Head of caudate nucleus (tissue), 42 donors: ENCODE measurements at regions not wholly inside any gene's neighbourhood (a gene's known extent, or its start where the extent isn't known, plus 50 kb on each side); places are given as distances from the start of the nearest gene placed in this dataset.

Source experiments
- DNase-seq, 42 donors: peaks; one replicate each; pipeline versions ENCODE4 v3.0.0 to v3.0.0-alpha.2; 2020 to 2021; ENCODE audit warnings: mixed read lengths in 7 of 42
- intact Hi-C: fragments of 100-400 bp; cut with DNase I; formaldehyde crosslinking; loops from one replicate; pipeline ENCODE4 v1.15.0; 2022

DNA sequence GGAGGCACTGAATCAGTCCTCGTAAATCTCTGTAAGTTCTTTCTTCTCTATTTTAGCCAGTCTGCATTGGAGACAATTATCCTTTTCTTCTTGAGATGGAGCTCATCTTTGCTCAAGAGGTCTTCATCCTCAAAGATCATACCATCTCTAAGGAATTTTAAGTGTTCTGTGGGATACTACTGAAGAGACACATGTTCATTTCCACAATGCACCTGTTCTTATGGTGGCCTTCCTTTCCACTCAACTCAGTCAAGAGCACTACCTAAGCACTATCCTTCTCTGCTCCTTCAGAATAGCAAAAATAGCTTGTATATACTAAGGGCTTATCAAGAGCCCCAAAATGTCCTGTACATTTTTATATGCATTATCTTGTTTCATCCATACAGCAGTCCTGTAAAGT is 214.0 kb downstream of the KLF5 start:
- no peak for DNase-seq
- intact Hi-C loops = no loop called here

DNA sequence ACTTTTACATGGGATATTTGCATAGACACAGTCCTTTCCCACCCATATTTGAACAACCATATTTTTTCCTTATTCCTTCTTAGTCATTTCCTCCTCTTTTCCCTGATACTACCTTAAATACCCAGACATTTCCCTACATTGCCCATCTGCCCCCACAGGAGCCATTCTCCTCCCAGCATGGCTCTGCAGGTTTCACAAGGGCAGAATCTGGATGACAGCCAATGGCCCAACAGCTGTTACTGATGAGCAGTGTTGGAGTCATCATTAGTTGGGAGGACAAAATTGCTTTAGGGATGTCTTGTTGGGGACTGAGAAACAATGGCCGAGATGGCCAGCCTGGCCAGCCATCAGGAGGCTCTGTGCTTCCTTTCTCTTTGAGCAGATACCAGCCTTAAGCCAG is 209.5 kb downstream of the KLF5 start:
- no peak for DNase-seq
- intact Hi-C loops = no loop called here

DNA sequence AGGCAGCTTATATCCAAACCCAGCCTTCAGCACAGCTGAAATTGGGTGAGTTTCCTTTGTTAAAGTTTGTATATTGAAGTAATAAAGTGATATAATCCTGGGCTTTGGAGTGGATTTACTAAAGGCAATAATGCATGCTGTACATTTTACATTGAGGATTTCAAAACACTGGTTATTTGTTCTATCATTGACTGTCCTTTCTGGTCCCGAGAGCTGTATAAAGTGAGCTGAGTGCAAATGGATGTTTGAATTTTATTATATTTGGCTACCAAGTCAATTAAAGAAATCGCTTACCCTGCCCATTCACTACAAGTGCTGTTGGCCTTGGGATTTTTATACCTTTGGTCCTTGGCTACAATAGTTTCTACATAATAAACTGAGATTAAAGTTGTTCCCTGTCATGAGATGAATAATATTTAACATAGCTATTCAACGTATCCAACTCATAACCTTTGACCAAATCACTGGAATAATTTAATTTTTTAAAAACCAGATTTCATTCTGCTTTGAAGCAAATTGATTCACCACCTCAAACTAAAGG is 207.9 kb downstream of the KLF5 start:
- no peak for DNase-seq
- intact Hi-C loops = no loop called here

DNA sequence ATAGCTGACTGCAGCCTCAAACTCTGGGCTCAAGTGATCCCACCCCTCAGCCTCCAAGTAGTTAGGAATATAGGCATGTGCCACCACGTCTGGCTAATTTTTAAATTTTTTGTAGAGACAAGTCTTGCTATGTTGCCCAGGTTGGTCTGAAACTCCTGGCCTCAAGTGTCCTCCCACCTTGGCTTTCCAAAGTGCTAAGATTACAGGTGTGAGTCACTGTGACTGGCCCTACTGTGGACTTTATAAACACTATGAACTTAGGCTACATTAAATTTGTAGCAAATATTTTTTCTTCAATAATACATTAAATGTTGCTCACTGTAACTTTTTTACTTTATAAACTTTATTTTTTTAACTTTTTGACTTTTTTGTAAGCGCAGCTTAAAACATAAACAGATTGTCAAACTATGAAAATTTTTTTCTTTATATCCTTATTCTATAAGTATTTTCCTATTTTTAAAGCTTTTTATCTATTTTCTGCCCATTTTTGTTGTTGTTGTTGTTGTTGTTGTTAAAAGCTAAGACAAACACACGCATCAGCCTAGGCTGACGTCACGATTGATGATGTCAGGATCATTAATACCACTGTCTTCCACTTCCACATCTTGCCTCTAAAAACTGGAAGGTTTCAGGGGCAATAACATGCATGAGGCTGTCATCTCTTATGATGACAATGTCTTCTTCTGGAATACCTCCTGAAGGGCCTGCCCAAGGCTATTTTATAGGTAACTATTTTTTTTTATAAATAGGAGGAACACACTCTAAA is 204.2 kb downstream of the KLF5 start:
- intact Hi-C loops = no loop called here
- DNase-seq = no peak

DNA sequence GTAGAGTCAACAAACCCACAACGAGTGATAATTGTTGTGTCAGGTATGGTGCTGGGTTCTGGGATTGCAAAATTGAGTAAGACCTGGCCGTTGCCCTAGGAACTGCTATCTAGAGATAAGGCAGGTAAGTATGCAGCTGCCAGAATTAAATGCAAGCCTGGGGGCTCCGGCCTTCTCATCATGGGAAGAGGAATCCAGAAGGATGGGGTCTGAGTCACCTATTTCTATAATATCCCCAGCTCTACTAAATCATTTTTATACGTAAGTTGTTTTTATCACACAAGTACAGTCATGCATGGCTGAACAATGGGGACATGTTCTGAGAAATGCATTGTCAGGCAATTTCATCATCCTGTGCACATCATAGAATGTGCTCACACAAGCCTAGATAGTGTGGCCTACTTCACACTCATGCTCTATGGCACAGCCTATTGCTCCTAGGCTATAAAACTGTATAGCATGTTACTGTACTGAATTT is 203.0 kb downstream of the KLF5 start:
- no peak for DNase-seq
- intact Hi-C loops = no loop called here

DNA sequence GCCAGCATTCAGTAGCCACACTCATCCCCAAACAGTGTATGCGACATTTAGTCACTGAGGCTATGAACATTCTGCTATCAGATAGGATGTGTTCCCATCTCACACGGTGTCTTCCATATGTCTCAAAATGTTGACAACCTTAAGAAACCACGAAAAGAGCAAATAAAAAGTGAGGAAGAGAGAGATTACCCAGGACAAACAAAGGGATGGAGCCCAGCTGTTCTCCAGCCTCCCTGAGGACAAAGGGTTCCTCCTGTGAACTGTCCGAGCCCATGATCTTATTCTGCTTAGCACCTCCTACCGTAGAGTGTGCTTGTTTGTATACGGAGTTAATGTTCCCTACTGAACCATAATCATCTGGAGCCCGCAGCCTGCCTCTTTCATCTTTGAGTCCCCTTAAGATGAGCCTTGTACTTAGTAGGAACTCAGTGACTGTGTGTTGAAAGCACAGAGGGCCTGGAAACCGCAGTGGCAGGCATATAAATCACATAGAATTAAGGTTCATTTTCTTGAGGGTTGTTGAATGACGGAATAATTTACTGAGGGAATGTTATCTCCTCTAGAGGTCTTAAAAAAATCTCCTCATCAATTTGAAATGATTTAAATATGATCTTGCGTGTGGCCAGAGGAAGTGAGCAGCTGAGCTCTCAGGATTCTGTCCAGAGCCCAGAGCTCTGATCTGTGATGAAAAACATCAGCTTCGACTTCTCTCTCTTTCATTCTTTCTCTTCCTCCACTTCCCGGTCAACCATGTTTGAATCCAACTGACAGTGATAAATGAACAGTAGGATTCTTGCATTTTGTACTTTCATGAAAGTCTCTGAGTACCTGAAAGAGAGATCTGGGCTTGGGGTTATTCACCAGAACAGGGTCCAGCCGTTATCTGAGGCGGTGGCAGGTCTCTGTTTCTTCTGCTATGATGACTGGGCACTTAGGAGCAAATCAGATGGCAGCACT is 200.5 kb downstream of the KLF5 start:
- no peak for DNase-seq
- intact Hi-C loops = no loop called here

DNA sequence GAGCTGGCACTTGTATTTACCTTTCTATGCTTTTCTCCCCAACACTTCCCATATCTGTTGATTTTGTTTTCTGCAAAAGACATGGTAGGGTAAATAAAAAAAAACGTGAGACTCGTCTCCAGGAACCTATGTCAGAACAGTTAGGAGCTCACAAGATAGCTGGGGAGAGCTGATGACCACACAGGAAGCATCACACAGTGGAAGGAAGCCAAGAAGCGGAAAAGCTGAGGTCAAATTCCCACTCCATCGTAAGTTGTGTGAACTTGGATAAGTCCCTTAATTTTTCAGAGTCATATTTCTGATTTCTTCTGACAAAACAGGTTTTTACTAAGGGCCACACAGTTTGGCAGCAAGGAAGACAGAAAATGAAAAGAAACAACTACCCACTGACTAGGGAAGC is 199.6 kb downstream of the KLF5 start:
- no peak for DNase-seq
- intact Hi-C loops = no loop called here

DNA sequence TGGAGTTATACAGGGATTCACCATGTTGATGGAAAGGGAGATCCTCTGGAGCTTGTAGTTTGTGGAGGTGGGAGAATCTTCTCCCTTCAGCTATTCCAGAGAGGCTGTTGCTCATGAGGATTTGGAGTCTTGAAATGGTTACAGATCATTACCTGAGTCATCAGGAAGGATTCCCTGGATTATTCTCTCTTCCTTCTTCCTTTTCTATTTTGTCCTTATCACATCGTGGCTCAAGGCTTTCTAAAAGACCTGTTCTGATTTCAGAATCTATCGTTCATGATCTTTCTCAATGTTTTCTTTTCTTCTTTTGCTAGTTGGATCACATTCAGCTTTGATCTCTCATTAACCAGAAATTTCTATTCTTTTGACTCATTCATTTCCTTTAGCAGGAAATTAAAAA is 196.0 kb downstream of the KLF5 start:
- no peak for DNase-seq

DNA sequence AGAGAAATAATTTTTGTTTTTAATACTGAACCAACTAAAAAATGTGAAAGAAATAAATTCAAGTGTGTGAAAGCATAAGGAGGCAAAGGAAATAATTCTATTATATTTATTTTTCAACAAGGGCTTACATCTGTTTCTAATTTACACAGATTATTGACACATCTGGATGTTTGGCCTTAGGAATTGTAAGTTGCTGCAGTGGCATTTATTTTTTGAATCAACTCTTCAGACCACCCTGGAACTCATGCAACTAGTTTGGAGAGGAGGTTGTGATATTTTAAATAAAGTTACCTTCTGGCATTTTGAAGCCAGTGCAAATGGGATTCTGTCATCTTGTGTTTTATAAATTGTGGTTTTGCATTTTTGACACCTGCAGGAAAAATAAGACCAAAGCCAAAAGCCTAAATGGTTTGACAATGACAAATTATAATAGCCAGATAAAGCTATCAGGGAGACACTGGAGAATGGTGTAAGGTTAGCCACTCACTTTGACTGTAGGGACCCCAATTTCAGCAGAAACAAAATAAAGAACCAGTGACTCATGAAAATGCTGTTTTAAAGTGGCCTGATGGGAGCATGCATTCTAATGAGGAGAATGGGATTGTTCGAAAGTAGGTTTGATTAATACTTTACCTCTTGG is 192.9 kb downstream of the KLF5 start:
- no peak for DNase-seq

More for the DNA sequence above, 196.0 kb downstream of the KLF5 start:
- intact Hi-C loops = no loop called here

DNA sequence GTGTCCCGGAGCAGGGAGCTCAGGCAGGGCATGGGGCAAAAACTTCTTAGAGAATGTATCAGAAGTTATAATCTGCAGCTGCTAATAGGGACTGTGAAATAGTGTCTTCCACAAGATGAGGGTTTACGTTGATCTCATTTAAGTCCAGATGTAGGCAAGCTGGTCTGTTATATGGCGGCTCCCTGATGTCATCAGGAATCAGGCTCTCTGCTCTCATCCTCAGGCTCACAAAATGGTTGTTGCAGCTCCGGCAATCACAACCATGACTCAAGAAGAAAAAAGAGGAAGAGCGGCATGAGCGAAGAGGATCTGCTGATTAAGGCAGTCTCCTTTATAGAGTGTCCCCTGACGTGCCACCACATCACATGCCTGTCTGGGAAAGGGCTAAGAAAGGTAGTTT is 191.3 kb downstream of the KLF5 start:
- intact Hi-C loops = no loop called here

More for the DNA sequence above, 192.9 kb downstream of the KLF5 start:
- intact Hi-C loops = no loop called here

DNA sequence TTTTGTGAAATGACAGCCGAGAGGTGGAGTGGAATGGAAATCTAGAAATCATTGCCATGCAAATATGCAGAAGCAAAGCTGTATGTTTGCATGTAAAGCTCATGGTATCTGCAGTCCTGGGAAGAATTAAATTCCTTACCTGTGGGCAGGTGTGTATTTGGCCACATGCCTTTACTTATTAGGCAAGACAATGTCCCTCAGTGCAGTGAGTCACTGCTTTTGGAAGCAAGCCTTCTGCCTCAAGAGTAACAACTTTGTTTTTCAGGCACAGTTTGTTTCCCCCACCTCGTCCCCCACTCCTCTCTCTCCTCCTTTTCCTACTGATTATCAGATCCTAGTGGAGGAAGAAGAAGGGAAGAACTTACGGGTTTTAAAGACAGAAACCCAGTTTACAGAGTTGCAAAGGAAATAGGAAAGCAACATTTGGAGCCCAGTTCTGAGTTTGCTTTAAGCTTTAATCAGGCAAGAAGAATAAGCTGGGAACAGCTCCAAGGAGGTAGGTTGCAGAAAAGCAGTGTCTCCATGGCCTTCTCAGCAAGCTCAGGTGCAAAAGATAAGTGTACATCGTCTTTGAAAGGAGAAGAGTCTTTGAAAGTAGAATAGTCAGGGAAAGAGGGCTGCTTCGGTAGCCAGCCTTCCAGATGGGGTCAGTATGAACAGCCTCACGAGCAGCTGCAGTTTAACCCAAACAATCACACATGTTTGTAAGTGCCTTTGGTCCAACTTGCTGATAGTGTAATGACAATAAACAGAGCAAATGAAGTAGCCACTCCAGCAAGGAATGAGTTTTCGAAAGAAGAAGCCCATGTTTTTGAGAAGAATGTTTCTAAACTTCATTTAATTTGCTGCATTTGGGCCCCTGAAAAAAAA is 190.1 kb downstream of the KLF5 start:
- intact Hi-C loops = no loop called here
- DNase-seq = no peak

More for the DNA sequence above, 191.3 kb downstream of the KLF5 start:
- no peak for DNase-seq

DNA sequence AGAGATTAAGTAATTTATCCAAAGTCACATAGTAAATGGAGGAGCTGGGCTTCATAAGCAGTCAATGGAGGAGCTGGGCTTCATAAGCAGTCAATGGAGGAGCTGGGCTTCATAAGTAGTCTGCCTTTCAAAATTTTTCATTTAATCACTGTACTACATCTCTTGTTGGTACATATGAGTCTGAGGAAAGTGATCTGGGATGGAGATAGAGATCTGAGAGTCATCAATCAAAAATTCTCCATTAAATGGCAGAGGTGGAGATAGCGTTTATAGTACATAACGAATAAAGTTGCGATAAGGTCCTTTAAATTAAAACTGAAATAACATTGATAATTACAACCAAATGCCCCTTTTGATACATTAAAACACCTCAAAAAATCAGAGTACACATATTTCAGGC is 189.3 kb downstream of the KLF5 start:
- intact Hi-C loops = no loop called here

DNA sequence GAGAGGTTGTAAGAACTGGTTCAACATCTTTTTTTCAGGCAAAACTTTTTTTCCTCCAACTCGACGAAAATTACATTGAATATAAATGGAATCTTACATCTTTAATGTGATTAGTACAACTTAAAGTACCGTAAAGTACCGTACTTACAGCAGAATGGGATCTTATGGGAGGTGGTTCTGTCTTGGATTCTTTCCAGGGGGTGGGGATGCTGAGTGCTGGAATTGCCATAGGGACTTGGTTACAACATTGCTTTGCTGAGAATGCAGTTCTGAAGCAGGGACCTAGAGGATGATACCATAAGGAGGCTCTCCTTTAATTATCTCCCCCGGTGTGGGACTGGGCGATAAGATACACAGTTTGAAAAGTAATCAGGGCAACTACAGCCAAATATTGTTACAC is 186.4 kb downstream of the KLF5 start:
- DNase-seq = no peak
- intact Hi-C loops = no loop called here

More for the DNA sequence above, 189.3 kb downstream of the KLF5 start:
- DNase-seq = no peak

DNA sequence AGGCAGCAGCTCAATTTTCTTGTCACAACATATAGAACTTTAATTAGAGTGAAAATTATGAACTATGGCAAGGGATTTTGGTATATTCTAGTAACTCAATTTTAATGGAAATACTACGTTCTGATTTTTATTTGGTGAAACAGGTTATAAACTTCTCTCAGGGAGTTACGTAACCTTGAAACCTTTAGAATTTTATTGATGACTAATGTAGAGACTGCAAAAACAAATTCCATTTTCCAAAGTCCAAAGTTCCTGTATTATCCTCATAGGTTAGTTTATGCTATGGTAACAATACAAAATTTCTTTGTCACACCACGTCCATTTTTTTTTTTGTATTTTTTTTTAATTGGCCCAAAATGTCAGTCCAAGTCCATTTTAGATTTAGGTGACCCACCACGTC is 185.7 kb downstream of the KLF5 start:
- intact Hi-C loops = no loop called here
- no peak for DNase-seq

DNA sequence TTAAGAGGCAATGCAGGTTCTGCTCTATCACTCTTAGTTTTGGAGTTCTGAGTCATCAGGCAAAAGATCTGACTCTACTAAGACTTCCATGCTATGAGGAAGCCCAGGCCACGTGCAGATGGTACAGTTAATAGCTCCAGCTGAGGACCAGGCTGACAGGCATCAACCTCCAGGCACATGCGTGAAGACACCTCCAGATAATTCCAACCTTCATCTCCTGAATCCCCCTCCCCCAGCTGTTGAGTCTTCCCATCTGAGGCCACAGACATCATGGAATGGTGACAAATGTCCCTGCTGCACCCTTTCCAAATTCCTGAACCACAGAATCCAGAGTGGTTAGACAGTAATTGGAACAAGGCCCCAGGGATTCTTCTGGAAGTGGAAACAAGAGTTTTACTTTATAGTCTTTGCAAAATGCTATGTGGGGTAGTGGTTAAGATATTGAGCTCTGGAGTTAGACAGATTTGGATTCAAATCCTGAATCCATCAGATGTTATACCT is 183.8 kb downstream of the KLF5 start:
- intact Hi-C loops = no loop called here
- DNase-seq = no peak

DNA sequence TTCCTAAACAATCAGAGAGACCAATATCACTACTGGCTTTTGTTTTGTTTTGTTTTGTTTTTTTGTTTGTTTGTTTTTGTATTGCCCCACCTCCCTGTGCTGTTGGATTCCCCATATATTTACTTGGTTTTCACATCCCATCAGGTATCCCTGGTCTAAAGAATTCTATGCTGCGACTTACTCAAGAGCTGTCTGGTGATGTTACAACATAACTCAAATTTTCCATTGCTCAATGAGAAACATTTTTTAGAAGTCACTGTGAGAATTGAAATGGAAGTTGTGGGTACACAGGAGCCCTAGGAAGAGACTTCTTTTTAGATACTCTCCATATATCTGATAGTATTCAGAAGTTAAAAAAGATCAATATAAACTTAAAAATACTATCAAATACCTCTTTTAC is 181.4 kb downstream of the KLF5 start:
- DNase-seq = no peak
- intact Hi-C loops = no loop called here

DNA sequence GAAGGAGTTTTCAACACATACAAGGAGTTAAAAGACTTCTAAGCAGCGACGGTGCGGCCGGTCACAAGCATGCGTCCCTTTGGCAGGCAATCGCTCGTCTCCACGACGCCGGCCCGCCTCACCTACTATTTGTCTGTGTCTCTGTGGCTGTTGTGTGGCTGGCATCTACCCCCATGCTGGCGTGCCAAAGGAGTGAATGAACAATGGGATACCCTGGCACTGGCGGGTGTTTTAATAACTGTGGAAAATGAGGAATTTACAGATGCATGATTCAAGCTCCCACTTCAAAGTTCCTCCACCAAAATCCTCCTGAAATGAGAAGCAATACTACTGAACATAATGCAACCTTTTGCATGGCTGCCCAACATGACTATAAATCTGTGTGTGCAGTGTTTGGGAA is 176.6 kb downstream of the KLF5 start:
- DNase-seq = peak in 19 of 42 donors; percentile 5 to 45 (median 11)
- intact Hi-C loops = no loop called here

DNA sequence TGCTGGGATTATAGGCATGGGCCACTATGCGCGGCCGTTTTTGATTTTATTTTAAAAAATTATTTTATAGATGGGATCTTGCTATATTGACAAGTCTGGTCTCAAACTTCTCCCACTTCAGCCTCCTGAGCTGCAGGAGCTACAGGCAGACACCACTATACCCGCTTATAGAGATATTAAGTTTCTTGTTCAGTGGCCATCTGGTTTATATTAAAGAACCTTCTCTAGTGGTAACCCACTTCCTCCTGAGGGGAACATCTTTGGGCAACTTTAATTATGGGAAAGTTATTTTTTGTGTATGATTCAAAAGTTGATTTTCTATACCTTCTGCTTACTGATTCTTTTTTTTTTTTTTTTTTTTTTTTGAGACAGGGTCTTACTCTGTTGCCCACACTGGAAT is 172.7 kb downstream of the KLF5 start:
- intact Hi-C loops = no loop called here
- DNase-seq = no peak
